ENCODE measurements at regions not wholly inside any gene's neighbourhood (a gene's known extent, or its start where the extent isn't known, plus 50 kb on each side); places are given as distances from the start of the nearest gene placed in this dataset.

DNA sequence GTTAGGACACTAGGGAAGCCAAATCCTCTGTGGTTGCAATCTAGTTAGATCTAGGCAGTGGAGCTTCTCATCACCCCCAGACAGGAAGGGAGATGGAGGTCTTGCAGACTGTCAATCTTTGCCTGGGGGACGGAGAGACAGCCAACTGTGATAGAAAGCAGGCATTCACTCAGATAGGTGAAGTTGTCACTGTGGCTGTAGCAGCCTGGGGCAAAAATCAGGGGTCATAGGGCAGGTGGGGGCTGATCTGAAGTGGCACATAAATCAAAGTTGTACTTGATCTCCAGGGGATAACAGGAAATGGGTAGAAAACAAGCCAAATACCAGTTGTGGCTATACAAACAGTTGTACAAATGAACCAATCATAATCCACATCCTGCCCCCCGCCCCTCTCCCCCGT lies 620.9 kb upstream of the USP24 start:
- Histone ChIP-seq H3K4me3 (no peak overlapping the region), H3K9me3 (no peaks in the 10 kb centered on the region), H3K36me3 (no peaks in the 10 kb centered on the region), H3K27me3 (no peaks in the 10 kb centered on the region), H3K4me1 (peaks cover 0 to 19% (median 15%) of the 10 kb centered on the region in 4 donors), H3K27ac (replicated peaks in 1 of 4) (no peak overlapping the region)
- TF ChIP-seq POLR2A (IDR thresholded peaks at IDR 0.05; ENCODE audit: low read depth) (no peak), POLR2AphosphoS5 (IDR thresholded peaks at IDR 0.05) (no peak), EP300 (IDR thresholded peaks at IDR 0.05) (no peak), CTCF (IDR thresholded peaks at IDR 0.05) (no peak)
- 93% methylated on average over 3 of the region's 3 CpGs for WGBS
- intact Hi-C loops (cut with DNase I): no loop called here
- DNase-seq (ENCODE audit: extremely low spot score): no peak

DNA sequence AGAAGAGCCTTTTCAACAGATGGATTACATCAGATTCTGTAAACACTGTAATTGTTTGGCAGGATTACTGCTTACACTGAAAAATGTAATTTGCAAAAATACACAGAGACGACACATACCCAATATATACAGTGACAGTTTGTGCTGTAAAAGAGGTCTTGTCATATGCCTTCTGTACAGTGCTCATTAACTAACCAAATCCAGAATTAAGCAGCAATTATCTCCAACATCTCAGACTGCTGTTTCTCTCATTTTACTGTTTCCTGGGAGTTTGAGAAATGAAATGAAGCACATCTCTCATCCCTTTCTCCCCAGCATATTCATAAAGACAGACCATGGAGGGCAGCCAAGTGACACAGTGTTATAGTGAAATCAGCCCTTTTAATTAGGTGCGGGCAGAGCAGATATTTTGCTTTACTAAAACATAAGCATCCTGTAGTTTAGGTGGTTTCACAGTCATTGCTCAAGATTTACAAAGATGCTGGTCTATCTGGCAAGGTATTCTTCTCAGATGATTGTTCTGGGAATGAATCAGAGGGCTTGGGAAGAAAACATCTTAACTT lies 618.4 kb upstream of the USP24 start:
- WGBS: 23% methylated on average over 2 of the region's 2 CpGs

GRCh38 chr1:55831759-55832158 lies 616.6 kb upstream of the USP24 start:
- H3K36me3 ChIP-seq: no peaks in the 10 kb centered on the region
- 89% methylated on average over 3 of the region's 3 CpGs for WGBS

More for the DNA sequence above, 618.4 kb upstream of the USP24 start:
- intact Hi-C loops (cut with DNase I): no loop called here
- TF ChIP-seq POLR2AphosphoS5 (IDR thresholded peaks at IDR 0.05): no peak
- TF ChIP-seq EP300 (IDR thresholded peaks at IDR 0.05): no peak
- no peak for TF ChIP-seq POLR2A (IDR thresholded peaks at IDR 0.05; ENCODE audit: low read depth)
- Histone ChIP-seq H3K9me3 (no peaks in the 10 kb centered on the region), H3K4me3 (no peak overlapping the region), H3K36me3 (no peaks in the 10 kb centered on the region), H3K27me3 (no peaks in the 10 kb centered on the region), H3K4me1 (peaks cover 0 to 19% (median 15%) of the 10 kb centered on the region in 4 donors), H3K27ac (replicated peaks in 1 of 4) (peak overlapping the region; percentile 28 to 69 (median 44))
- DNase-seq (ENCODE audit: extremely low spot score): no peak

GRCh38 chr1:55828044-55828443 lies 612.9 kb upstream of the USP24 start:
- WGBS: 70% methylated on average over 5 of the region's 5 CpGs
- peaks cover 0 to 9% (median 4%) of the 10 kb centered on the region in 4 donors for H3K4me1 ChIP-seq
- no peak overlapping the region for H3K4me3 ChIP-seq
- no peaks in the 10 kb centered on the region for H3K27me3 ChIP-seq
- H3K36me3 ChIP-seq: no peaks in the 10 kb centered on the region
- intact Hi-C loops (cut with DNase I): no loop called here
- H3K27ac ChIP-seq (replicated peaks in 1 of 4): peak overlapping the region in 2 of 4 donors; percentile 11 to 40
- TF ChIP-seq POLR2AphosphoS5 (IDR thresholded peaks at IDR 0.05) (no peak), POLR2A (IDR thresholded peaks at IDR 0.05; ENCODE audit: low read depth) (no peak), EP300 (IDR thresholded peaks at IDR 0.05) (no peak), CTCF (IDR thresholded peaks at IDR 0.05) (no peak)
- DNase-seq (ENCODE audit: extremely low spot score): no peak
- H3K9me3 ChIP-seq: no peaks in the 10 kb centered on the region

More at GRCh38 chr1:55831759-55832158, 616.6 kb upstream of the USP24 start:
- Histone ChIP-seq H3K27me3 (no peaks in the 10 kb centered on the region), H3K4me1 (peaks cover 0 to 23% (median 18%) of the 10 kb centered on the region in 4 donors), H3K4me3 (no peak overlapping the region), H3K9me3 (no peaks in the 10 kb centered on the region), H3K27ac (replicated peaks in 1 of 4) (no peak overlapping the region)
- no peak for DNase-seq (ENCODE audit: extremely low spot score)
- intact Hi-C loops (cut with DNase I): no loop called here
- no peak for TF ChIP-seq POLR2AphosphoS5 (IDR thresholded peaks at IDR 0.05)

DNA sequence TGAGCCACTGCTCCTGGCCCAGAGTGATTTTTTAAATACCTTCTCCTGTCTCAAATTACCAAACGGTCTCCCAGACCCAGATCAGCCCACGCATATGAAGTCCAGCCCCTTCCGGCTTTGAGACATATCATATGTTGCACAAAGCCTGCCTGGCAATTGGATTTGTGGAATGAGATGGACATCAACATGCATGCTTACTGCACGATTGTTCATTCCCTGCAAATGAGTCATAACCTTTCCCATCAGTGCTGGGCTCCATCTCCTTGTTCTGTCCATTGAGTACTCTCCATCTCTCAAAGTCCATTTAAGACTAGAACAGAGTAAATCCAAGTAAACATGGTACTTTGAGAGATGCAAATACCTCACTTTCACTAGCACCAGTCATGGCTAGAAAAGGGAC lies 612.2 kb upstream of the USP24 start:
- WGBS: 75% methylated on average over 4 of the region's 4 CpGs

More for the DNA sequence above, 612.2 kb upstream of the USP24 start:
- H3K36me3 ChIP-seq: no peaks in the 10 kb centered on the region
- intact Hi-C loops (cut with DNase I): no loop called here
- no peak overlapping the region for H3K4me3 ChIP-seq
- TF ChIP-seq POLR2AphosphoS5 (IDR thresholded peaks at IDR 0.05) (peak in 1 of 2 donors; percentile 69), POLR2A (IDR thresholded peaks at IDR 0.05; ENCODE audit: low read depth) (no peak), CTCF (IDR thresholded peaks at IDR 0.05) (no peak), EP300 (IDR thresholded peaks at IDR 0.05) (peak; percentile 65)
- H3K27ac ChIP-seq (replicated peaks in 1 of 4): peak overlapping the region in 2 of 4 donors; percentile 40 to 51
- no peaks in the 10 kb centered on the region for H3K27me3 ChIP-seq
- no peak for DNase-seq (ENCODE audit: extremely low spot score)
- H3K4me1 ChIP-seq: peaks cover 0 to 9% (median 2%) of the 10 kb centered on the region in 4 donors
- H3K9me3 ChIP-seq: no peaks in the 10 kb centered on the region
